HG03439 (cell line): ENCODE measurements at regions not wholly inside any gene's neighbourhood (a gene's known extent, or its start where the extent isn't known, plus 50 kb on each side); places are given as distances from the start of the nearest gene placed in this dataset.
"Not testable (repeated sequence)": the region's sequence is repeated elsewhere in the genome, so short reads cannot be mapped to it uniquely, and the experiment has no call there.

Experiments used
- ATAC-seq: cut with Tn5 transposase; IDR thresholded peaks from one replicate; pipeline ENCODE4 v1.9.1; 2021; ENCODE audit warnings: mild to moderate bottlenecking, moderate library complexity; ENCODE audit not compliant: unreplicated experiment

GRCh38 chr7:19377611-19378344, 232.6 kb upstream of the FERD3L start:
- ATAC-seq = no peak

- ATAC-seq = no peak
Measured at GRCh38 chr7:19376538-19376937, 231.3 kb upstream of the FERD3L start.

- ATAC-seq = no peak
Measured at GRCh38 chr7:19375976-19376375, 230.8 kb upstream of the FERD3L start.

GRCh38 chr7:19373334-19373733, 228.1 kb upstream of the FERD3L start:
- no peak for ATAC-seq

- ATAC-seq = no peak
Measured at GRCh38 chr7:19369806-19370205, 224.6 kb upstream of the FERD3L start.

GRCh38 chr7:19369182-19369581, 224.0 kb upstream of the FERD3L start:
- ATAC-seq = no peak

GRCh38 chr7:19368491-19368925, 223.3 kb upstream of the FERD3L start:
- ATAC-seq = no peak

- no peak for ATAC-seq
Measured at GRCh38 chr7:19364950-19365349, 219.7 kb upstream of the FERD3L start.

GRCh38 chr7:19362099-19362498, 216.9 kb upstream of the FERD3L start:
- no peak for ATAC-seq

- no peak for ATAC-seq
Measured at GRCh38 chr7:19353180-19353579, 208.0 kb upstream of the FERD3L start.

GRCh38 chr7:19352305-19352695, 207.1 kb upstream of the FERD3L start:
- no peak for ATAC-seq

GRCh38 chr7:19351341-19352304, 206.4 kb upstream of the FERD3L start:
- ATAC-seq = no peak

- ATAC-seq = no peak
Measured at GRCh38 chr7:19339512-19339911, 194.3 kb upstream of the FERD3L start.

- not testable (repeated sequence) for ATAC-seq
Measured at GRCh38 chr7:19338512-19338911, 193.3 kb upstream of the FERD3L start.

- ATAC-seq = no peak
Measured at GRCh38 chr7:19336836-19337383, 191.7 kb upstream of the FERD3L start.

GRCh38 chr7:19333706-19334105, 188.5 kb upstream of the FERD3L start:
- ATAC-seq = no peak

GRCh38 chr7:19327018-19327417, 181.8 kb upstream of the FERD3L start:
- ATAC-seq = no peak

GRCh38 chr7:19322002-19322401, 176.8 kb upstream of the FERD3L start:
- ATAC-seq = no peak

GRCh38 chr7:19318287-19318686, 173.1 kb upstream of the FERD3L start:
- no peak for ATAC-seq

GRCh38 chr7:19317461-19317860, 172.2 kb upstream of the FERD3L start:
- ATAC-seq = no peak

GRCh38 chr7:19312416-19312815, 167.2 kb upstream of the FERD3L start:
- no peak for ATAC-seq

- ATAC-seq = no peak
Measured at GRCh38 chr7:19307554-19307953, 162.3 kb upstream of the FERD3L start.
